Neural progenitor cell (in vitro differentiated cells): ENCODE measurements at regions not wholly inside any gene's neighbourhood (a gene's known extent, or its start where the extent isn't known, plus 50 kb on each side); places are given as distances from the start of the nearest gene placed in this dataset.

Experiments used
- CTCF ChIP-seq: fragments of 200-600 bp; sonication (generic); IDR thresholded peaks from 2 replicates; pipeline ENCODE4 v1.5.1; 2017; ENCODE audit warnings: antibody characterized with exemption, mild to moderate bottlenecking
- EZH2 ChIP-seq: fragments of 200-600 bp; sonication (generic); IDR thresholded peaks from 2 replicates; pipeline ENCODE4 v1.6.1; 2017; ENCODE audit warnings: antibody characterized with exemption, mild to moderate bottlenecking, moderate library complexity

GRCh38 chr13:33480561-33480960, 195.0 kb upstream of the STARD13 start:
- TF ChIP-seq CTCF (no peak), EZH2 (no peak)
